ENCODE measurements at regions not wholly inside any gene's neighbourhood (a gene's known extent, or its start where the extent isn't known, plus 50 kb on each side); places are given as distances from the start of the nearest gene placed in this dataset.

GRCh38 chr3:41018855-41019254 lies 180.4 kb upstream of the CTNNB1 start:
- no peak for TF ChIP-seq EZH2 (IDR thresholded peaks at IDR 0.05; ENCODE audit: insufficient read depth, poor library complexity, severe bottlenecking)
- no peak for TF ChIP-seq EZH2phosphoT487 (IDR thresholded peaks at IDR 0.05; ENCODE audit: insufficient read depth, low read depth)
